ENCODE measurements at regions not wholly inside any gene's neighbourhood (a gene's known extent, or its start where the extent isn't known, plus 50 kb on each side); places are given as distances from the start of the nearest gene placed in this dataset.
"Not testable (repeated sequence)": the region's sequence is repeated elsewhere in the genome, so short reads cannot be mapped to it uniquely, and the experiment has no call there.

DNA sequence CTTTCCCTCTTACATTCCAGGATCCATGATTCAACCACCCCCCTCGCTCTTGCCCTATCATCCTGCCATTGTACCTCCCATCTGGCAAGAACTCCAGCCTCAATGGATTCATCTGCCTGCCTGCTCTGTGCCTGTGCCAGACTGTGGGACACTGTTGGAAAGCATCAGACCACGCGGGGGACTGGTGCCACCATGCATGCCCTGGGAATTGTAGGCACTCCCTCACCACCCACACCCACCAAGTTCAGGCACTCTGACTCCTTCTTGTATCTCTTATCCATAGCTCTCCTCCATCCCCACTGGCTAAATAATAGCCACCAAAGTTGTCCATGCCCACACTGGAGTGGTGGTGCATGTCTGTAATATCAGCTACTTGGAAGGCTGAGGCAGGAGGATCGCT, 143.8 kb downstream of the TPRA1 start:
- no peak for ATAC-seq
- no peak for DNase-seq
- intact Hi-C loops (cut with DNase I, micrococcal nuclease): no loop called here

GRCh38 chr3:127445581-127446343, 144.8 kb downstream of the TPRA1 start:
- DNase-seq: peak in 1 of 2 donors; percentile 18
- no peak for ATAC-seq
- intact Hi-C loops (cut with DNase I, micrococcal nuclease): no loop called here

DNA sequence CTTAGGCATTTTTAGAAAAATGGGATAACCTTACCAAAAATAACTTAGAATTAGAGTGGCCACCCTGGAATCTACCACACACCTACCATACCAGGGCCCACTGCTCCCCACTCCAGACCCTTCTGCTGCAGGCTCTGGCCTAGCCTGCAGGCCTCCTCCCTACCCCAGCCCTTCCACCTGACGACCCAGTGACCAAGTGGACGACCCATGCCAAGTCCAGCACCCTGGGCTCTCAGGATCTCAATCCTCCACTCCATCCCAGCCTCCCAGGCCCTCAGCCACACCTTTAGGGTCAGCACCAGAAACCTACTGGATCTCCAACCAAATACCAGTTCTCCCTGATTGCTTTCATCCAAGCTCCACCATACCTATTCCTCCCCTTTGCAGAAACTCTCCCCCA, 145.8 kb downstream of the TPRA1 start:
- DNase-seq (peak in 1 of 2 donors; percentile 14), ATAC-seq (no peak)
- intact Hi-C loops (cut with DNase I, micrococcal nuclease): no loop called here

GRCh38 chr3:127443581-127444375, 146.8 kb downstream of the TPRA1 start:
- no peak for DNase-seq
- ATAC-seq: no peak

GRCh38 chr3:127442506-127442905, 148.0 kb downstream of the TPRA1 start:
- DNase-seq (no peak), ATAC-seq (no peak)
- intact Hi-C loops (cut with DNase I, micrococcal nuclease): no loop called here

More at GRCh38 chr3:127443581-127444375, 146.8 kb downstream of the TPRA1 start:
- intact Hi-C loops (cut with DNase I, micrococcal nuclease): no loop called here

DNA sequence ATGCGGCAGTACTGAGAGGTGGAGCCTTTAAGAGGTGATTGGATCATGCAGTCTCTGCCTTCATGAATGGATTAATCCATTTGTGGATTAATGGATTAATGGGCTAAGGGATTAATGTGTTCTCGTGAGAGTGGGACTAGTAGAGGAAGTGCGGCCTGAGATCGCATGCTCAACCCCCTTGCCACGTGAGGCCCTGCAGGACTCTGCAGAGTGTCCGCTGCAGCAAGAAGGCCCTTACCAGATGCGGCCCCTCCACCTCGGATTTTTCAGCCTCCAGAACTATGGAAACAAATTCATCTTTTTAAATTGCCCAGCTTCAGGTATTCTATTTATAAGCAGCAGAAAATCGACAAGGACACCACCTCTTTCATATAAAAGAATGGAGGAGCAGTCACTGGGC, 148.8 kb downstream of the TPRA1 start:
- DNase-seq (no peak), ATAC-seq (no peak)
- intact Hi-C loops (cut with DNase I, micrococcal nuclease): no loop called here

DNA sequence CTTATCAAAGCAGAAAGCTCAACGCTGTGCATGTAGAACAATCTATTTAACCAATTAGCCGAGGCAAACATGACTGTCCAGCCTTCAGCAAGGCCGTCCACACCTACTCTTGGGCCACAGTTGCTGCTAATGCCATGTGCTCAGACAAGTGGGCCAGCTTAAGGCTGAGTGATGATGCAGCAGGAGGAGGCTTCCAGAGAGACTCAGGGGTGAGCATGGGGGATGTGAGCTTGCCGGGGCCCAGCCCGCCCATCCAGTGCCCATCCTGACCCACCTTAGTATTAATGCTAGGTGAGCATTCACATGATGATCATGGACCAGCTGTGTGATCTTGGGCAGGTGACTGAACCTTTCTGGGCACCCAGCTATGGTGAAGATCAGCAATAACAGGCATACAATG, 150.1 kb downstream of the TPRA1 start:
- DNase-seq (no peak), ATAC-seq (no peak)
- intact Hi-C loops (cut with DNase I, micrococcal nuclease): no loop called here

GRCh38 chr3:127439621-127440020, 150.9 kb downstream of the TPRA1 start:
- ATAC-seq: no peak
- intact Hi-C loops (cut with DNase I, micrococcal nuclease): no loop called here
- DNase-seq: no peak

DNA sequence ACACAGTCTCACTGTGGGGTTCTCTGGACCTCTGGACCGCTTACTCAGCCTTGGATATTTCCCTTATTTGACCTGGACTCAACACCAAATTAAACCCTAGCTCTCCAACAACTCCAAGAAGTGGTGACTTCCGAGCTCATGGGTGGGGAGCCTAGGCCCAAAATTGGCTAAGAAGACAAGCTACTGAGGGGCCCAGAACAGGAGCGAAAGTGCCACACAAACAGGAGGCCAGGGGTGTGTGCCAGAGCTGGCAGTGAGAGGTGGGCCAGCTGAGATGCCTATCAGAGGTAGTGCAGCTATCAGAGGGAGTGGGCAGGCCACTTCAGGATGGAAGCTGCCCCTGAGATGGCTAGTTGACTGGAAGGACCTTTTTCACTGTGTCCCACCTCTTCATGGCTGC, 151.1 kb upstream of the PRR20G start:
- DNase-seq: no peak
- no peak for ATAC-seq
- intact Hi-C loops (cut with DNase I, micrococcal nuclease): no loop called here

GRCh38 chr3:127438371-127438770, 150.5 kb upstream of the PRR20G start:
- DNase-seq: no peak
- intact Hi-C loops (cut with DNase I, micrococcal nuclease): no loop called here
- no peak for ATAC-seq

DNA sequence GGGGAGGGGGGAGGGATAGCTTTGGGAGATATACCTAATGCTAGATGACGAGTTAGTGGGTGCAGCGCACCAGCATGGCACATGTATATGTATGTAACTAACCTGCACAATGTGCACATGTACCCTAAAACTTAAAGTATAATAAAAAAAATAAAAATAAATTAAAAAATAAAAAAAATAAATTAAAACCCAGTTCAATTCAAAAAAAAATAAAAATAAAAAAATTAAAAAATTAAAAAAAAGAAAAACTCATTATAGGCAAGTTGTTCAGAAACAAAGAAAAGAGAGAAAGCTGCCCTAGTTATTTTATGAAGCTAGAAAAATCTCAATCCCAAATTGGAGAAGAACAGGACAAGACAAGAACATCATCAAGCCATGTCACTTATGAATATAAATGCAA, 147.5 kb upstream of the PRR20G start:
- ATAC-seq; DNase-seq; intact Hi-C loops (cut with DNase I, micrococcal nuclease): not testable (repeated sequence)

- ATAC-seq (no peak), DNase-seq (no peak)
- intact Hi-C loops (cut with DNase I, micrococcal nuclease): no loop called here
Observed at GRCh38 chr3:127431066-127431465, 143.2 kb upstream of the PRR20G start.

- ATAC-seq (no peak), DNase-seq (no peak)
- intact Hi-C loops (cut with DNase I, micrococcal nuclease): no loop called here
Observed at GRCh38 chr3:127428344-127428997, 140.6 kb upstream of the PRR20G start.

GRCh38 chr3:127427666-127428065, 139.8 kb upstream of the PRR20G start:
- intact Hi-C loops (cut with DNase I, micrococcal nuclease): no loop called here
- no peak for DNase-seq
- no peak for ATAC-seq

DNA sequence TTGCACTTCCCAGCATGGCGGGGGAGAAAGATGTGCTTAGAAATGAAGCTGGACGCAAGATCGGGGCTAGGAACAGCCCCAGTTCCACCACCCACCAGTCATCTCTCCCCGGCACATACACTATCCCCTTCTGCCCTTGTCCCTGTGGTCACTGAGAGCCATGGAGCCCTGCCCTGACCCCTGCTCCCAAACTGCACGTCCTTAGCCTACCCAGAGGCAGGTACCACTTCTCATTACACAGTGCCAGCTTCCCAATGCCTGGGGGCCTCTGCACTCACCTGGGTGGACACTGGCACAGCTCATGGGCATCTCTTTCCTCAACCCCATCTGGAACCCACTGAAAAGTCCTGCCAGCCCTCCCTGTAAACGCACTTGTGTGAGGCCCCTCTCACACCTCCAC, 139.3 kb upstream of the PRR20G start:
- ATAC-seq (no peak), DNase-seq (no peak)
- intact Hi-C loops (cut with DNase I, micrococcal nuclease): no loop called here

DNA sequence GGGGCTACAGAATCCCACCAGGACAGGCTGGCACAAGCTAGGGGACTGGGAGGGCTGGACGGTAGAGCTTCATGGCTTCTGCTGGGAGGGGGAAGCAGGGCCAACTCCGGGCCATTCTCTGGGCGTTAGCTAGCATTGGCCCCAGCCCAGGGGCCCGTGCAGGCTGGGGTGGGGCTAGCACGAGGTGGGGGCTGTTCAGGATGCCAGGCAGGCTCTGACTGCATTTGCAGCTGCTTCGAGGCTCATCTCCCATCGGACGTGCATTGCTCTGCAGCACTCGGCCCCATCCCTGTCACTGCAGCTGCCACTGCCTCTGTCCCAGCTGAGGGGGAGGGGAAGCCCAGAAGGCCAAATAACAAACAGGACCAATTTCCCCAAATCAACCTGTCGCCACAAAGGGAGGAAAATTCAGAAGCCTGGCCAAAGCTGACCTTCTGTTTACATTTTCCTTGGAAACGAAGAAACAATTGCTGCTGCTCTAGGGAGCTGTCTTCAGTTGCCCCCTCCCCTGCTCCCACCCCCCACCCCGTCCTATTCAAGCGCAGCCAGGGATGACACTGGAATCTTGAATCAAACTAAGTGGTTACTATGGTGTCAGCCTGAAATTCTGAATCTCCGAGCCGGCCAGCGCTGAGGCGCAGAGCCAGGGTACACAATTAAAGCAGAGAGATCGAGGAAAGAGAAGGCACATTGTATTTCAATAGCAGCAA, 138.8 kb upstream of the PRR20G start:
- ATAC-seq (no peak), DNase-seq (no peak)
- intact Hi-C loops (cut with DNase I, micrococcal nuclease): no loop called here

- intact Hi-C loops (cut with DNase I, micrococcal nuclease): no loop called here
- DNase-seq: no peak
- no peak for ATAC-seq
Observed at GRCh38 chr3:127425505-127426443, 137.9 kb upstream of the PRR20G start.

DNA sequence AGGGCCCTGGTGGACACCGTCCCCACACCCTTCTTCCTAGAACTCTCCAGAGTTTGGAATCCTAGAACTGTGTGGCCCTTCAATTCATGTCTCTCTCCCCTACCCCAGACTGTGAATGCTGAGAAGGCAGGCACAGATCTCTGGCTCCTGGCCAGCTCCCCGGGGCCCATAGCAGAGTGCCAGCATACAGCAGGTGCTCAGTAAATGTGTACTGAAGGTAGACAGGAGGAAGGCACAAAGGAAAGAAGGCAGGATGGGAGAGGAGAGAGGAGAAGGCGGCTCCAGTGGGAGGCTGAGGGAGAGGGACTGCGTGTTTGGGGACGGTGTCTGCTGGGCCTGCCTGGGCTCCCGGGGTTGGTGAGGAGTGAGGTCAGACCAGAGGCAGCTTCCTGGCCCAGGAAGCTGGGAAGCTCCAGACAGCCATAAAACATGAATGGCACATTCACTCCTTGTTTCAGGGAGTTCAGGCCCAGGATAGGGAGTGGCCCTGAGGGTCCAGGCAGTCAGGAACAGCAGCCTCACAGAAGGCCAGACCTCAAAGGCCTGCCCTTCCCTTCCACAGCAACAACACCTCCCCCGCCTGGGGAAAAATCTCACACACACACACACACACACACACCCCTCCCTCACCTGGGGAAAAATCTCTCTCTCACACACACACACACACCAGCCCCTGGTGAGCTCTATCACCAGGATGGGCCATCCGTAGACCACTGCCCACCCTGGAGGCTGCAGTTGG, 137.1 kb upstream of the PRR20G start:
- intact Hi-C loops (cut with DNase I, micrococcal nuclease): no loop called here
- peak; percentile 89 for ATAC-seq
- peak in 1 of 2 donors; percentile 37 for DNase-seq

Measured in left colon (tissue), 2 donors.